ENCODE measurements at regions not wholly inside any gene's neighbourhood (a gene's known extent, or its start where the extent isn't known, plus 50 kb on each side); places are given as distances from the start of the nearest gene placed in this dataset.

DNA sequence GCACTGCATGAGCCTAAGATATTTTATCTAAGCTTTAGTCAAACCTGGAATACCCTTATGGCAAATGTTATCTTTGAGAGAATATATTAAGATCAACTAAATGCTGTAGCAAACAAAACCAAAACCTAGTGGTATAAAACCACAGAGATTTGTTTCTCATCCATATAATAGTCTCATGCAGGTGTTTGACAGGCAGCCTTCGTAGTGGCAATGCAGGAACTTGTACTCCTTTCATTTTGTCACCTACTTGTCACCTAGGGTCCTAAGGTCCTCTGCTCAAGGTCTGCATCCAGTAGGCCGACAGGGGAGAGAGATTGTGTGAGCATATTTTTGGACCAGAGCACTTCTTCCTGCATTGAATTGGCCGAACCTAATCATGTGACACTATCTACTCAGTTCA, 352.6 kb downstream of the GPR37 start:
- H3K27me3 ChIP-seq, result no peaks in the 10 kb centered on the region
- H3K27ac ChIP-seq, result no peak overlapping the region
- no peak for DNase-seq
- no peak overlapping the region for H3K4me3 ChIP-seq
- intact Hi-C loops (cut with DNase I; ENCODE audit: low total_unique reads), result no loop called here
- H3K36me3 ChIP-seq, result no peaks in the 10 kb centered on the region
- TF ChIP-seq, protein P1, sequence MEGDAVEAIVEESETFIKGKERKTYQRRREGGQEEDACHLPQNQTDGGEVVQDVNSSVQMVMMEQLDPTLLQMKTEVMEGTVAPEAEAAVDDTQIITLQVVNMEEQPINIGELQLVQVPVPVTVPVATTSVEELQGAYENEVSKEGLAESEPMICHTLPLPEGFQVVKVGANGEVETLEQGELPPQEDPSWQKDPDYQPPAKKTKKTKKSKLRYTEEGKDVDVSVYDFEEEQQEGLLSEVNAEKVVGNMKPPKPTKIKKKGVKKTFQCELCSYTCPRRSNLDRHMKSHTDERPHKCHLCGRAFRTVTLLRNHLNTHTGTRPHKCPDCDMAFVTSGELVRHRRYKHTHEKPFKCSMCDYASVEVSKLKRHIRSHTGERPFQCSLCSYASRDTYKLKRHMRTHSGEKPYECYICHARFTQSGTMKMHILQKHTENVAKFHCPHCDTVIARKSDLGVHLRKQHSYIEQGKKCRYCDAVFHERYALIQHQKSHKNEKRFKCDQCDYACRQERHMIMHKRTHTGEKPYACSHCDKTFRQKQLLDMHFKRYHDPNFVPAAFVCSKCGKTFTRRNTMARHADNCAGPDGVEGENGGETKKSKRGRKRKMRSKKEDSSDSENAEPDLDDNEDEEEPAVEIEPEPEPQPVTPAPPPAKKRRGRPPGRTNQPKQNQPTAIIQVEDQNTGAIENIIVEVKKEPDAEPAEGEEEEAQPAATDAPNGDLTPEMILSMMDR (IDR thresholded peaks at IDR 0.05), result no peak
- no peaks in the 10 kb centered on the region for H3K4me1 ChIP-seq
- no peaks in the 10 kb centered on the region for H3K9me3 ChIP-seq

DNA sequence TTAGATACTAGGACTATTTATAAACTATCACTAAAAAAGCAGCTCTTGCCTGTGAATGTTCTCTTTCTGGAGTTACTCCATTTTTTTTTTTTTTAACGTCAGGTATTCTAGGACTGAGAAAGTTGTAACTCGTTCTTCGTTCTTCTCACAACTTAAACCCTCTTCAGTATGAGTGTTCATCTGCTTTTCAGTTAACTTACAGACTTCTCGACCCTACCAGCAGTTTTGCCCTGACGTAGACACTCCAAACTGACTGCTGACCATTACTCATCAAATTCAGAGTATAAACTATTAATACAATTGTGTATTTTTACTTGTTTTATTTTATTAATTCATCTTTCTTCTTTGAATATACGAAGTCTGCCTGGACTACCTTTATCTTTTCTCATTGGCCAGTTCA, 353.1 kb downstream of the GPR37 start:
- no peaks in the 10 kb centered on the region for H3K9me3 ChIP-seq
- H3K27me3 ChIP-seq, result no peaks in the 10 kb centered on the region
- no peaks in the 10 kb centered on the region for H3K36me3 ChIP-seq
- intact Hi-C loops (cut with DNase I; ENCODE audit: low total_unique reads), result no loop called here
- TF ChIP-seq, protein P1 (IDR thresholded peaks at IDR 0.05), result no peak
- no peak overlapping the region for H3K4me3 ChIP-seq
- H3K4me1 ChIP-seq, result no peaks in the 10 kb centered on the region
- DNase-seq, result no peak
- no peak overlapping the region for H3K27ac ChIP-seq

DNA sequence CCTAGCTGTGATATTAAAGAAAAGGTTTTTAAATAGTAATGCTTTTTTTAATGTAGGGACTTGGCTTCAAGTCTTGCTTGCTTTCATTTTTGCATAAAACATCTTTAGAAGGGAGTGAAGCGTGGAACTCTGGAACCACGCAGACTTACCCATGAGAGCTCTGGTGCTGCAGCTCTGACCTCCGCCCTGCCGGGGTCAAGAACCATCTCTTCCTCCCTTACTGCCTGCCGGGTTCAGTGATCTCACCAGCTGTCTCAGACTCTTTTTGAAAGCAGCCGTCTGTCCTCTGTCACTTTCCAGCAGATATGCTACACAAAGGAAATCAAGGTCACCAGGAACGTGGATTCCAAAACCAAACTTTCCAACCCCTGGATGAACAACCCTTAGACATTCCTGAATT, 353.8 kb downstream of the GPR37 start:
- Histone ChIP-seq H3K9me3 (no peaks in the 10 kb centered on the region), H3K27ac (no peak overlapping the region), H3K27me3 (no peaks in the 10 kb centered on the region), H3K4me1 (no peaks in the 10 kb centered on the region), H3K4me3 (no peak overlapping the region), H3K36me3 (no peaks in the 10 kb centered on the region)
- DNase-seq, result no peak
- TF ChIP-seq, protein P1 (IDR thresholded peaks at IDR 0.05), result no peak
- intact Hi-C loops (cut with DNase I; ENCODE audit: low total_unique reads), result no loop called here

DNA sequence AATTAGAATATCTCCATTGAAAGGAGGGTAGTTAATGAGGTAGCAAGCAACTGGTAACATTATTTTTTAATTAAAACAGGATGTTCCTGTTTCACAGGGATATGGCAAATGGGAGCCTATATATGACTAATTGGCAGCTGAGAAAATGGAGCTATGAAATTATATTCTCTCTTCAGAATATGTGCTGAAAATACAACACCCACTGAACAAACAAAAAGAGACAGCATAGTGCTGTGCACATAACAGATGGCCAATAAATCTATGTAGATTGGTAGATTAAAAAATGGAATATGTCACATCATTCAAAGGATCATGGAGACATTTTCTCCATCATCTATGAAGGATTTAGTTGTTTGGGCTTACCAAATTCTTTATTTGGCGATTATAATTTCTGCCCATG, 362.0 kb downstream of the GPR37 start:
- Histone ChIP-seq H3K4me3 (no peak overlapping the region), H3K9me3 (no peaks in the 10 kb centered on the region), H3K27ac (no peak overlapping the region), H3K27me3 (no peaks in the 10 kb centered on the region), H3K36me3 (no peaks in the 10 kb centered on the region), H3K4me1 (no peaks in the 10 kb centered on the region)
- TF ChIP-seq, protein P1 (IDR thresholded peaks at IDR 0.05), result no peak
- no peak for DNase-seq
- intact Hi-C loops (cut with DNase I; ENCODE audit: low total_unique reads), result no loop called here

DNA sequence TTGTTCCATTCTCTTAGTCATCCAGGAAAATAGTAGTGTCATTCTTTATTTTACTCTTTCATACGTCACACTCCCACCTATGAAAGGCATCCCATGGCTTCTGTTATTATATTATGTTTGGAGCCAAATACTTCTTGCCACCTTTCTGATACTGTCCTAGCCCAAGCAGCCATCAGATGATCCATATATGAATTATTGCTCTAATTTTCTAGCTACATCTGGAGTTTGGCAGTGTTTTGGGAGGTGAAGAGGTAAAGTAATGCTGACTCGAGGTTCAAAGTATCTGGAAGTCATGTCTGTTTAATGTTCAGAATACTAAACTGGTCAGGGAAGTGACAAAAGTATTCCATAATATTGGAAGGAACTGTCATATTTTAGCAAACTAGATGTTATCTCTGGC, 362.5 kb downstream of the GPR37 start:
- Histone ChIP-seq H3K27ac (no peak overlapping the region), H3K36me3 (no peaks in the 10 kb centered on the region), H3K4me3 (no peak overlapping the region), H3K27me3 (no peaks in the 10 kb centered on the region), H3K9me3 (no peaks in the 10 kb centered on the region), H3K4me1 (no peaks in the 10 kb centered on the region)
- DNase-seq, result no peak
- TF ChIP-seq, protein P1 (IDR thresholded peaks at IDR 0.05), result no peak
- intact Hi-C loops (cut with DNase I; ENCODE audit: low total_unique reads), result no loop called here

DNA sequence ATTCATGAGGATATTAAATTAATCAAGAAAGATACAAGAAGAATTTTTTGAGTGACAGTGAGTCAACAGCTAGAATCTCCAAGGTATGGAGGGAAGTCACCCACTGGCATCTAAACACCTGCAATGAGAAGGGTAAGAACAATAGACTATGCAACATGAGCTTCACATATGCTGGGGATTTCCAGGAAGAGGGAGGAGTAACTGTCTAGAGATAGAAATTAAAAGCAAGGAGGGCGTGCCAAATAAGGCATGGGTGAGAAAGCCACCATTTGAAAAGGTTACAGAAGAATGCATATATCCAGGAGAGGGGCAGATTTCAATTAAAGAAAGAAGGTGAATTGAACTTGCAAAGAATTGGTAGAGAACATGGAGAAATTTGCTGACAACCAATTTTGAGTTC, 365.7 kb downstream of the GPR37 start:
- no peaks in the 10 kb centered on the region for H3K36me3 ChIP-seq

More for the DNA sequence above, 365.7 kb downstream of the GPR37 start:
- no peak for DNase-seq
- Histone ChIP-seq H3K27ac (no peak overlapping the region), H3K9me3 (no peaks in the 10 kb centered on the region), H3K27me3 (no peaks in the 10 kb centered on the region), H3K4me3 (no peak overlapping the region), H3K4me1 (no peaks in the 10 kb centered on the region)
- intact Hi-C loops (cut with DNase I; ENCODE audit: low total_unique reads), result no loop called here
- TF ChIP-seq, protein P1 (IDR thresholded peaks at IDR 0.05), result no peak
